IMR-90 (cell line): ENCODE measurements at regions not wholly inside any gene's neighbourhood (a gene's known extent, or its start where the extent isn't known, plus 50 kb on each side); places are given as distances from the start of the nearest gene placed in this dataset.

Experiments used
- ATAC-seq: fragments of 200-7000 bp; cut with Tn5 transposase; 2 replicates; pipeline ENCODE4 v1.9.1; 2020; ENCODE audit warnings: low read depth, mild to moderate bottlenecking, moderate library complexity
- BruUV-seq: library from RNA; stranded (reverse); fragments of 400-500 nt; replicated peaks from 2 replicates; lab custom pipeline; 2021; lab: Mats Ljungman, UMichigan
- CTCF ChIA-PET: fragments of 300-600 bp; formaldehyde crosslinking; extraction: SDS; loops from one replicate; lab custom pipeline; 2021; ENCODE audit warnings: antibody characterized with exemption; lab: Yijun Ruan, JAX
- POLR2A ChIA-PET: fragments of 300-600 bp; sonication (Branson Sonifier 250); formaldehyde crosslinking; loops from one replicate; lab custom pipeline; 2022; ENCODE audit warnings: antibody characterized with exemption; ENCODE audit not compliant: unreplicated experiment; lab: Charles Lee
- DNase-seq: peaks from one replicate; pipeline ENCODE4 v3.0.0; 2013
- H2AFZ ChIP-seq: replicated peaks from 2 replicates; pipeline ENCODE3; 2013; ENCODE audit warnings: low read length, mild to moderate bottlenecking; ENCODE audit not compliant: poor library complexity
- H2AK5ac ChIP-seq: 2 replicates; pipeline ENCODE4 v1.6.1; 2013; ENCODE audit warnings: low read depth, low read length, inconsistent platforms
- H2AK9ac ChIP-seq: replicated peaks from 2 replicates; pipeline ENCODE3; 2013; ENCODE audit warnings: mild to moderate bottlenecking, low read depth, low read length, moderate library complexity; ENCODE audit not compliant: poor library complexity
- H2BK120ac ChIP-seq: 2 replicates; pipeline ENCODE4 v1.6.1; 2013; ENCODE audit warnings: low read depth, low read length, inconsistent platforms
- H2BK15ac ChIP-seq: 3 replicates; pipeline ENCODE4 v1.6.1; 2013; ENCODE audit warnings: low read depth, low read length, inconsistent platforms
- H2BK20ac ChIP-seq: 2 replicates; pipeline ENCODE4 v1.6.1; 2013; ENCODE audit warnings: low read depth, mild to moderate bottlenecking, inconsistent platforms, low read length, moderate library complexity
- H2BK5ac ChIP-seq: 2 replicates; pipeline ENCODE4 v1.6.1; 2013; ENCODE audit warnings: mild to moderate bottlenecking, low read depth, low read length, inconsistent platforms; ENCODE audit not compliant: poor library complexity, severe bottlenecking
- H3K14ac ChIP-seq: replicated peaks from 2 replicates; pipeline ENCODE4 v1.6.1; 2013; ENCODE audit warnings: low read depth, low read length, inconsistent platforms
- H3K18ac ChIP-seq: 2 replicates; pipeline ENCODE4 v1.6.1; 2013; ENCODE audit warnings: low read depth, low read length, control low read depth
- H3K23ac ChIP-seq: 2 replicates; pipeline ENCODE4 v1.6.1; 2013; ENCODE audit warnings: low read depth, low read length, inconsistent platforms
- H3K27ac ChIP-seq: 2 replicates; pipeline ENCODE4 v1.5.1; 2013; ENCODE audit warnings: mild to moderate bottlenecking, control low read depth, low read length; ENCODE audit not compliant: insufficient read depth
- H3K27me3 ChIP-seq: 2 replicates; pipeline ENCODE4 v1.6.1; 2013; ENCODE audit warnings: low read length; ENCODE audit not compliant: control insufficient read depth, insufficient read depth
- H3K36me3 ChIP-seq: 2 replicates; pipeline ENCODE4 v1.6.1; 2013; ENCODE audit warnings: low read length, mixed read lengths; ENCODE audit not compliant: control insufficient read depth, insufficient read depth
- H3K4ac ChIP-seq: 2 replicates; pipeline ENCODE4 v1.6.1; 2013; ENCODE audit warnings: low read depth, low read length, inconsistent platforms
- H3K4me1 ChIP-seq: 2 replicates; pipeline ENCODE4 v1.6.1; 2013; ENCODE audit warnings: low read length, mixed read lengths; ENCODE audit not compliant: control insufficient read depth, insufficient read depth
- H3K4me2 ChIP-seq: 2 replicates; pipeline ENCODE4 v1.6.1; 2013; ENCODE audit warnings: low read depth, mild to moderate bottlenecking, control low read depth, low read length, moderate library complexity
- H3K4me3 ChIP-seq: 2 replicates; pipeline ENCODE4 v1.5.1; 2013; ENCODE audit warnings: low read depth, mild to moderate bottlenecking, control low read depth, low read length, moderate library complexity; ENCODE audit not compliant: insufficient read depth
- H3K56ac ChIP-seq: 2 replicates; pipeline ENCODE4 v1.6.1; 2013; ENCODE audit warnings: low read length, inconsistent platforms; ENCODE audit not compliant: insufficient read depth; ENCODE audit errors: extremely low read depth
- H3K79me1 ChIP-seq, 2 experiments: 2 replicates each; pipeline ENCODE4 v1.6.1; 2013; ENCODE audit warnings: low read length in 2 of 2, inconsistent platforms in 1 of 2, low read depth in 1 of 2
- H3K9ac ChIP-seq: 2 replicates; pipeline ENCODE4 v1.6.1; 2013; ENCODE audit warnings: low read depth, low read length, control low read depth
- H3K9me1 ChIP-seq: 2 replicates; pipeline ENCODE4 v1.6.1; 2013; ENCODE audit warnings: low read length, inconsistent platforms; ENCODE audit not compliant: insufficient read depth
- H3K9me3 ChIP-seq: 2 replicates; pipeline ENCODE4 v1.6.1; 2013; ENCODE audit warnings: low read length; ENCODE audit not compliant: control insufficient read depth, insufficient read depth
- H4K20me1 ChIP-seq: 2 replicates; pipeline ENCODE4 v1.6.1; 2013; ENCODE audit warnings: low read length, inconsistent platforms; ENCODE audit not compliant: insufficient read depth
- H4K5ac ChIP-seq: 2 replicates; pipeline ENCODE4 v1.6.1; 2013; ENCODE audit warnings: mild to moderate bottlenecking, low read depth, low read length, control low read depth
- H4K8ac ChIP-seq, 2 experiments: 2 replicates each; pipeline ENCODE4 v1.6.1; 2013; ENCODE audit warnings: low read depth in 2 of 2, low read length in 2 of 2, control low read depth in 1 of 2, inconsistent platforms in 1 of 2
- H4K91ac ChIP-seq: 2 replicates; pipeline ENCODE4 v1.6.1; 2013; ENCODE audit warnings: low read depth, low read length, inconsistent platforms; ENCODE audit not compliant: insufficient read depth
- BHLHE40 ChIP-seq: fragments of 150-350 bp; IDR thresholded peaks from 2 replicates; pipeline ENCODE4 v1.6.1; 2016; ENCODE audit warnings: mild to moderate bottlenecking, low read depth, low read length
- FOS ChIP-seq: fragments of 150-350 bp; IDR thresholded peaks from 2 replicates; pipeline ENCODE4 v1.6.1; 2016; ENCODE audit warnings: low read depth, low read length
- MAFK ChIP-seq: IDR thresholded peaks from 2 replicates; pipeline ENCODE4 v1.6.1; 2012; ENCODE audit warnings: low read depth, low read length, improper control_type of control experiment
- MAZ ChIP-seq: IDR thresholded peaks from 2 replicates; pipeline ENCODE4 v1.6.1; 2012; ENCODE audit warnings: low read depth, mild to moderate bottlenecking, low read length, improper control_type of control experiment, moderate library complexity, borderline replicate concordance
- MXI1 ChIP-seq: IDR thresholded peaks from 2 replicates; pipeline ENCODE4 v1.6.1; 2012; ENCODE audit warnings: low read depth, mild to moderate bottlenecking, low read length, moderate library complexity, borderline replicate concordance
- WGBS, 2 experiments: methylation state at CpG; one replicate each; pipeline versions ENCODE4 v1.1.5 to v1.1.7; 2013; ENCODE audit warnings: missing lambda C conversion rate in 2 of 2; ENCODE audit not compliant: insufficient read length in 1 of 2; ENCODE audit errors: extremely low coverage in 2 of 2; 5-methylcytosine and 5-hydroxymethylcytosine counted together
- dilution Hi-C: fragments of 300-500 bp; cut with HindIII; formaldehyde crosslinking; loops from one replicate; pipeline ENCODE4 v1.14.3; 2018; ENCODE audit warnings: low sequenced_read_pairs; ENCODE audit not compliant: unreplicated experiment
- in situ Hi-C: fragments of 300-500 bp; cut with MboI; formaldehyde crosslinking; loops from 3 replicates; pipeline ENCODE4 v1.14.3; 2019; ENCODE audit warnings: low sequenced_read_pairs, inconsistent platforms, mixed read lengths
- intact Hi-C: fragments of 100-400 bp; cut with micrococcal nuclease; formaldehyde crosslinking; loops from 2 replicates; pipeline ENCODE4 v1.10.0; 2022

DNA sequence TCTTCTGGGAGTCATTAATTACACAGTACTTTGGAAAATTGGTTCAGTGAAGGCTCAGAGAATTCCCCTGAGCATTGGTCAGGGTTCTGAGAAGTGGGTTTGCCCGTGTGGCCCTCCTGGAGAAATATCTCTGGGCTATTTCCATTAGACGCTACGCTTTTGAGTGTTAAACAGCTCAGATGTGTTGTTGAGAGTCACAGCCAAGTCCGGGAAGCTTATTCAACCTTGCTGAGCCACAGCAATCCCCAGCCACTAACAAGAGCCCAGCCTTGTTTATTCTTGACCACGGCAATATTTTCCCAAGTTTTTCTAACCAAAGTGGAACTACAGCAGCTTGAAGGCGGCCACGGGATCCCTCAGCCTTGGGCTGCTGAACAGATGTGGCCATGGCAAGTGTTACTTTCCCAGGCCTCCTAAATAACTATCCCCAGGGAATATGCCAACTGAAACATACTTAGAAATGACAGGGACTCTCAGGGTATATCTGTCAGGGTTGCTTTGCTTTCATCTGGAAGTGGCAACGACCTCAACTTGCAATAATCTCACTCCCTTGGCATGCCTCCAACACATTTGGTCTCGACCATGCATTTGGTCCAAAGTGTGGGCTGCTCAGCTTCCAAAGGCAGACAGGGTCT is 214.7 kb downstream of the EMX2 start:
- no TSS peak for BruUV-seq
- Histone ChIP-seq H2AFZ (no peak overlapping the region), H3K36me3 (no peaks in the 10 kb centered on the region), H3K9ac (no peak overlapping the region), H4K91ac (no peak overlapping the region), H2BK20ac (no peak overlapping the region), H4K20me1 (no peaks in the 10 kb centered on the region), H4K8ac (no peak overlapping the region), H3K18ac (no peak overlapping the region), H3K4me3 (no peak overlapping the region), H3K14ac (no peak overlapping the region), H3K23ac (no peak overlapping the region), H3K27me3 (no peaks in the 10 kb centered on the region), H3K27ac (no peak overlapping the region), H3K79me1 (no peaks in the 10 kb centered on the region), H2BK15ac (no peak overlapping the region), H2BK5ac (no peak overlapping the region), H2AK9ac (no peak overlapping the region), H4K5ac (no peak overlapping the region), H3K9me1 (no peaks in the 10 kb centered on the region), H3K4me1 (no peaks in the 10 kb centered on the region), H3K4me2 (no peak overlapping the region), H3K4ac (no peak overlapping the region), H2AK5ac (no peak overlapping the region), H2BK120ac (no peak overlapping the region), H3K9me3 (peaks cover 19% of the 10 kb centered on the region), H3K56ac (no peak overlapping the region)
- POLR2A ChIA-PET = no interaction called here
- intact Hi-C loops = no loop called here
- TF ChIP-seq FOS (no peak), BHLHE40 (no peak), MXI1 (no peak), MAZ (no peak), MAFK (no peak)
- in situ Hi-C loops = no loop called here
- DNase-seq (no peak), ATAC-seq (no peak)
- CTCF ChIA-PET = no interaction called here
- dilution Hi-C loops = no loop called here
- WGBS, 2 experiments = 7% methylated on average over 2 of the region's 9 CpGs; no CpG with 5 or more reads in 1 of the 2 experiments
